B cell (primary cell): ENCODE measurements at regions not wholly inside any gene's neighbourhood (a gene's known extent, or its start where the extent isn't known, plus 50 kb on each side); places are given as distances from the start of the nearest gene placed in this dataset.

Experiments
- ATAC-seq: fragments of 200-7000 bp; cut with Tn5 transposase; one replicate; pipeline ENCODE4 v1.10.0; 2021; ENCODE audit warnings: low read depth, mild to moderate bottlenecking, moderate number of reproducible peaks, moderate library complexity
- CTCF ChIA-PET: fragments of 350-600 bp; sonication (Branson Sonifier 250); formaldehyde crosslinking; loops from one replicate; lab custom pipeline; 2021; ENCODE audit warnings: antibody characterized with exemption, inconsistent platforms; lab: Charles Lee
- POLR2A ChIA-PET: fragments of 350-600 bp; sonication (Branson Sonifier 250); formaldehyde crosslinking; loops from one replicate; lab custom pipeline; 2021; ENCODE audit warnings: antibody characterized with exemption; lab: Charles Lee
- DNase-seq: peaks from one replicate; pipeline ENCODE4 v3.0.0; 2013
- H2AFZ ChIP-seq: 2 replicates; pipeline ENCODE4 v1.6.1; 2012; ENCODE audit warnings: mild to moderate bottlenecking, low read depth, low read length; ENCODE audit not compliant: insufficient read depth, poor library complexity, severe bottlenecking
- H3K27ac ChIP-seq, 2 donors: 1 replicate in 1 of 2; 2 replicates in 1 of 2; pipeline ENCODE4 v1.5.1; 2012 to 2013; ENCODE audit warnings: low read length in 2 of 2, mild to moderate bottlenecking in 2 of 2, moderate library complexity in 1 of 2
- H3K27me3 ChIP-seq, 4 experiments: fragments of 200-600 bp in 1 of 4; sonication (generic) in 1 of 4; replicated peaks in 1 of 4; 1 replicate in 2 of 4; 2 replicates in 2 of 4; pipeline versions ENCODE4 v1.6.1 to v1.7.0; 2013 to 2016; ENCODE audit warnings: low read length in 3 of 4, mild to moderate bottlenecking in 2 of 4, mixed read lengths in 1 of 4, moderate library complexity in 1 of 4; ENCODE audit not compliant: insufficient read depth in 4 of 4, control insufficient read depth in 3 of 4; ENCODE audit errors: control extremely low read depth in 1 of 4
- H3K36me3 ChIP-seq, 2 experiments: replicated peaks in 1 of 2; 1 replicate in 1 of 2; 2 replicates in 1 of 2; pipeline versions ENCODE4 v1.6.1 to v1.7.1; 2013; ENCODE audit warnings: low read length in 1 of 2; ENCODE audit not compliant: insufficient read depth in 2 of 2, control insufficient read depth in 1 of 2; ENCODE audit errors: control extremely low read depth in 1 of 2, extremely low read depth in 1 of 2
- H3K4me1 ChIP-seq, 2 donors: fragments of 200-600 bp in 1 of 2; sonication (generic) in 1 of 2; 1 replicate in 1 of 2; 2 replicates in 1 of 2; pipeline versions ENCODE4 v1.5.1 to v1.6.1; 2013 to 2017; ENCODE audit warnings: low read length in 2 of 2; ENCODE audit not compliant: control insufficient read depth in 2 of 2, insufficient read depth in 2 of 2
- H3K4me2 ChIP-seq: replicated peaks from 2 replicates; pipeline ENCODE3; 2012; ENCODE audit warnings: mild to moderate bottlenecking, low read depth, low read length; ENCODE audit not compliant: poor library complexity, severe bottlenecking
- H3K4me3 ChIP-seq, 5 experiments: fragments of 200-600 bp in 1 of 5; sonication (generic) in 1 of 5; 1 replicate in 3 of 5; 2 replicates in 2 of 5; pipeline versions ENCODE4 v1.5.1 to v1.7.0; 2011 to 2016; ENCODE audit warnings: low read length in 4 of 5, mild to moderate bottlenecking in 4 of 5, low read depth in 2 of 5, control low read depth in 1 of 5, moderate library complexity in 1 of 5; ENCODE audit not compliant: insufficient read depth in 1 of 5; ENCODE audit errors: control extremely low read depth in 1 of 5, extremely low read depth in 1 of 5
- H3K79me2 ChIP-seq: fragments of 200-600 bp; sonication (generic); one replicate; pipeline ENCODE4 v1.6.0; 2016; ENCODE audit warnings: low read length; ENCODE audit not compliant: control insufficient read depth, insufficient read depth
- H3K9ac ChIP-seq: fragments of 200-600 bp; sonication (generic); 2 replicates; pipeline ENCODE4 v1.6.1; 2017; ENCODE audit warnings: mild to moderate bottlenecking, low read length, moderate library complexity
- H3K9me3 ChIP-seq, 3 donors: one replicate each; pipeline versions ENCODE4 v1.6.1 to v1.7.1; 2013; ENCODE audit warnings: low read length in 2 of 3; ENCODE audit not compliant: control insufficient read depth in 2 of 3, insufficient read depth in 1 of 3; ENCODE audit errors: control extremely low read depth in 1 of 3
- H4K20me1 ChIP-seq: 2 replicates; pipeline ENCODE4 v1.6.0; 2012; ENCODE audit warnings: mild to moderate bottlenecking, low read length; ENCODE audit not compliant: insufficient read depth, control insufficient read depth, poor library complexity, severe bottlenecking
- H3K27ac Mint-ChIP-seq: one replicate; pipeline ENCODE4 v1.8.0; 2021; ENCODE audit warnings: mixed read lengths
- H3K27me3 Mint-ChIP-seq: one replicate; pipeline ENCODE4 v1.8.0; 2021; ENCODE audit warnings: mixed read lengths
- H3K4me1 Mint-ChIP-seq: one replicate; pipeline ENCODE4 v1.8.0; 2021; ENCODE audit warnings: mixed read lengths
- H3K4me3 Mint-ChIP-seq: one replicate; pipeline ENCODE4 v1.8.0; 2021; ENCODE audit warnings: mixed read lengths
- H3K9me3 Mint-ChIP-seq: one replicate; pipeline ENCODE4 v1.8.0; 2022; ENCODE audit warnings: mixed read lengths; ENCODE audit not compliant: insufficient read depth
- CTCF ChIP-seq: fragments of 200-600 bp; IDR thresholded peaks from one replicate; pipeline ENCODE4 v1.8.0; 2022; ENCODE audit warnings: antibody characterized with exemption, mild to moderate bottlenecking
- EZH2 ChIP-seq: IDR thresholded peaks from 2 replicates; pipeline ENCODE4 v1.6.1; 2012; ENCODE audit warnings: borderline replicate concordance, low read depth, mild to moderate bottlenecking, moderate library complexity, low read length; ENCODE audit not compliant: insufficient read depth, poor library complexity, severe bottlenecking
- WGBS: methylation state at CpG from one replicate; pipeline ENCODE4 v1.1.5; 2013; ENCODE audit warnings: missing lambda C conversion rate; ENCODE audit not compliant: insufficient coverage; 5-methylcytosine and 5-hydroxymethylcytosine counted together
- intact Hi-C: fragments of 100-400 bp; cut with micrococcal nuclease; formaldehyde crosslinking; loops from one replicate; pipeline ENCODE4 v1.10.0; 2022

GRCh38 chr4:167424341-167425256 is 190.3 kb upstream of the SPOCK3 start:
- ATAC-seq (no peak), DNase-seq (peak; percentile 3)
- H3K27me3 ChIP-seq, result no peaks in the 10 kb centered on the region
- H2AFZ ChIP-seq, result no peak overlapping the region
- 93% methylated on average over 7 of the region's 7 CpGs for WGBS
- TF ChIP-seq EZH2 (no peak), CTCF (no peak)
- Mint-ChIP-seq H3K9me3 (peaks cover 3% of the 10 kb centered on the region), H3K4me1 (no peaks in the 10 kb centered on the region), H3K27me3 (no peaks in the 10 kb centered on the region), H3K4me3 (no peak overlapping the region), H3K27ac (peak overlapping the region; percentile 15)
- intact Hi-C loops, result no loop called here
- no peaks in the 10 kb centered on the region for H3K36me3 ChIP-seq
- H3K79me2 ChIP-seq, result no peaks in the 10 kb centered on the region
- H4K20me1 ChIP-seq, result no peaks in the 10 kb centered on the region
- peaks cover 0 to 12% (median 0%) of the 10 kb centered on the region in 3 donors for H3K9me3 ChIP-seq
- no peak overlapping the region for H3K27ac ChIP-seq
- no peak overlapping the region for H3K4me2 ChIP-seq
- no peaks in the 10 kb centered on the region for H3K4me1 ChIP-seq
- no peak overlapping the region for H3K9ac ChIP-seq
- H3K4me3 ChIP-seq, result no peak overlapping the region
- ChIA-PET CTCF (no interaction called here), POLR2A (no interaction called here)

GRCh38 chr4:167428156-167428555 is 193.9 kb upstream of the SPOCK3 start:
- Histone ChIP-seq H4K20me1 (no peaks in the 10 kb centered on the region), H3K9ac (no peak overlapping the region), H3K9me3 (peaks cover 0 to 12% (median 0%) of the 10 kb centered on the region in 3 donors), H3K4me3 (no peak overlapping the region), H3K27me3 (no peaks in the 10 kb centered on the region), H3K36me3 (no peaks in the 10 kb centered on the region), H2AFZ (no peak overlapping the region), H3K4me2 (no peak overlapping the region), H3K27ac (no peak overlapping the region), H3K79me2 (no peaks in the 10 kb centered on the region), H3K4me1 (no peaks in the 10 kb centered on the region)
- H3K4me1 Mint-ChIP-seq, result no peaks in the 10 kb centered on the region
- 94% methylated on average over 2 of the region's 5 CpGs for WGBS
- no peak overlapping the region for H3K27ac Mint-ChIP-seq
- H3K27me3 Mint-ChIP-seq, result no peaks in the 10 kb centered on the region
- ATAC-seq (no peak), DNase-seq (no peak)
- no peak overlapping the region for H3K4me3 Mint-ChIP-seq
- POLR2A ChIA-PET, result no interaction called here
- intact Hi-C loops, result no loop called here
- TF ChIP-seq CTCF (no peak), EZH2 (no peak)
- CTCF ChIA-PET, result no interaction called here
- no peaks in the 10 kb centered on the region for H3K9me3 Mint-ChIP-seq
